Breast epithelium (tissue), 4 donors: ENCODE measurements at regions not wholly inside any gene's neighbourhood (a gene's known extent, or its start where the extent isn't known, plus 50 kb on each side); places are given as distances from the start of the nearest gene placed in this dataset.

Experiments
- DNase-seq, 2 donors: peaks; one replicate each; pipeline ENCODE4 v3.0.0-alpha.2; 2019; ENCODE audit warnings: low spot score in 2 of 2
- H3K27ac ChIP-seq, 2 donors: fragments of 200-600 bp; sonication (generic) in 1 of 2; one replicate each; pipeline ENCODE4 v1.5.1; 2016 to 2019; ENCODE audit warnings: mild to moderate bottlenecking in 1 of 2
- H3K27me3 ChIP-seq, 2 donors: fragments of 200-600 bp; sonication (generic) in 1 of 2; one replicate each; pipeline versions ENCODE4 v1.5.1 to v1.6.0; 2017 to 2019; ENCODE audit warnings: control low read depth in 1 of 2, mild to moderate bottlenecking in 1 of 2
- H3K36me3 ChIP-seq: fragments of 200-600 bp; one replicate; pipeline ENCODE4 v1.5.1; 2019
- H3K4me1 ChIP-seq, 2 donors: fragments of 200-600 bp; sonication (generic); one replicate each; pipeline ENCODE4 v1.5.1; 2016 to 2019; ENCODE audit warnings: control low read depth in 1 of 2
- H3K4me3 ChIP-seq, 3 donors: fragments of 200-600 bp; sonication (generic); 1 replicate in 2 of 3; 2 replicates in 1 of 3; pipeline ENCODE4 v1.5.1; 2016 to 2019; ENCODE audit warnings: mild to moderate bottlenecking in 3 of 3, moderate library complexity in 2 of 3
- H3K9me3 ChIP-seq, 2 donors: fragments of 200-600 bp; sonication (generic) in 1 of 2; one replicate each; pipeline ENCODE4 v1.5.1; 2016 to 2019; ENCODE audit warnings: control low read depth in 1 of 2
- POLR2A ChIP-seq: fragments of 450-650 bp; IDR thresholded peaks from one replicate; pipeline ENCODE4 v1.6.1; 2016; ENCODE audit warnings: antibody characterized with exemption, mild to moderate bottlenecking, moderate library complexity
- POLR2AphosphoS5 ChIP-seq, 3 donors: sonication (generic); formaldehyde crosslinking; IDR thresholded peaks; one replicate each; pipeline ENCODE4 v1.6.1; 2017; ENCODE audit warnings: antibody characterized with exemption in 3 of 3
- intact Hi-C: fragments of 100-400 bp; cut with DNase I; formaldehyde crosslinking; loops from one replicate; pipeline ENCODE4 v1.15.1; 2023; ENCODE audit warnings: low total_unique reads
- TF ChIP-seq, protein P1 (sequence below), 3 donors: fragments of 450-650 bp; IDR thresholded peaks; one replicate each; pipeline ENCODE4 v1.5.1; 2016 to 2017; ENCODE audit warnings: antibody characterized with exemption in 3 of 3, mild to moderate bottlenecking in 3 of 3, moderate library complexity in 3 of 3

- Histone ChIP-seq H3K9me3 (peaks cover 0 to 32% of the 10 kb centered on the region in 2 donors), H3K36me3 (no peaks in the 10 kb centered on the region), H3K4me1 (no peaks in the 10 kb centered on the region), H3K27me3 (no peaks in the 10 kb centered on the region), H3K27ac (no peak overlapping the region), H3K4me3 (no peak overlapping the region)
- intact Hi-C loops = no loop called here
- TF ChIP-seq POLR2AphosphoS5 (IDR thresholded peaks at IDR 0.05) (no peak), POLR2A (no peak)
- TF ChIP-seq, protein P1, sequence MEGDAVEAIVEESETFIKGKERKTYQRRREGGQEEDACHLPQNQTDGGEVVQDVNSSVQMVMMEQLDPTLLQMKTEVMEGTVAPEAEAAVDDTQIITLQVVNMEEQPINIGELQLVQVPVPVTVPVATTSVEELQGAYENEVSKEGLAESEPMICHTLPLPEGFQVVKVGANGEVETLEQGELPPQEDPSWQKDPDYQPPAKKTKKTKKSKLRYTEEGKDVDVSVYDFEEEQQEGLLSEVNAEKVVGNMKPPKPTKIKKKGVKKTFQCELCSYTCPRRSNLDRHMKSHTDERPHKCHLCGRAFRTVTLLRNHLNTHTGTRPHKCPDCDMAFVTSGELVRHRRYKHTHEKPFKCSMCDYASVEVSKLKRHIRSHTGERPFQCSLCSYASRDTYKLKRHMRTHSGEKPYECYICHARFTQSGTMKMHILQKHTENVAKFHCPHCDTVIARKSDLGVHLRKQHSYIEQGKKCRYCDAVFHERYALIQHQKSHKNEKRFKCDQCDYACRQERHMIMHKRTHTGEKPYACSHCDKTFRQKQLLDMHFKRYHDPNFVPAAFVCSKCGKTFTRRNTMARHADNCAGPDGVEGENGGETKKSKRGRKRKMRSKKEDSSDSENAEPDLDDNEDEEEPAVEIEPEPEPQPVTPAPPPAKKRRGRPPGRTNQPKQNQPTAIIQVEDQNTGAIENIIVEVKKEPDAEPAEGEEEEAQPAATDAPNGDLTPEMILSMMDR (IDR thresholded peaks at IDR 0.05) = no peak
- no peak for DNase-seq
Measured at GRCh38 chr3:82940124-82940523, 1178.7 kb upstream of the GBE1 start.

DNA sequence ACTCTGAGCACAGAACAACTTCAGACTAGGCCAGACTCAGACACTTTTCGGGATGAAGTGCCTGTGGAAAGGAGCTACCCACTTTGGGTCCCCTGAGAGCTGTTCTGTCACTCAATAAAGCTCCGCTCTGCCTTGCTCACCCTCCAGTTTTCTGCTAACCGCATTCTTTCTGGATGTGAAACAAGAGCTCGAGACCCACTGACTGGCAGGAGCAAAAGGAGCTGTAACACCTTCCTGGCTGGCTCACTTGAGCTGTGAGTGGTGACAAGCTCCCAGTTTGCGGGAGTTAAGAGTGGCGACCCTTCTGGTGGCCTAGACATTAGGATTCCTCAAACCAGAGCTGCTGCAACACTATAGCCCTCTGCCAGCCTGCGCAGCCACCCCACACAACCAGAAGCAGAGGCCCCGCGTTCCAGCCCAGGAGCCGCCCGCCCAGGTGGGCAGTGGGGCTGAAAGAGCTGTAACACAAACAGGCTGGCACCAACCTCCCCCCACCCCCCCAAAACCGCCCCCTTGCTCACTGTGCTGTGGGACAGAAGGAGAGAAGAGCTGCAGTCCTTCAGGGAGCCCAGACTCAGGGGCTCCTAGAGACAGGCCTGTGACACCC is 1178.1 kb upstream of the GBE1 start:
- Histone ChIP-seq H3K4me1 (no peaks in the 10 kb centered on the region), H3K27ac (no peak overlapping the region), H3K9me3 (peaks cover 0 to 27% of the 10 kb centered on the region in 2 donors), H3K27me3 (no peaks in the 10 kb centered on the region), H3K4me3 (no peak overlapping the region), H3K36me3 (no peaks in the 10 kb centered on the region)
- intact Hi-C loops = no loop called here
- no peak for DNase-seq
- TF ChIP-seq, protein P1 (IDR thresholded peaks at IDR 0.05) = no peak
- no peak for TF ChIP-seq POLR2A
- TF ChIP-seq POLR2AphosphoS5 (IDR thresholded peaks at IDR 0.05) = no peak

DNA sequence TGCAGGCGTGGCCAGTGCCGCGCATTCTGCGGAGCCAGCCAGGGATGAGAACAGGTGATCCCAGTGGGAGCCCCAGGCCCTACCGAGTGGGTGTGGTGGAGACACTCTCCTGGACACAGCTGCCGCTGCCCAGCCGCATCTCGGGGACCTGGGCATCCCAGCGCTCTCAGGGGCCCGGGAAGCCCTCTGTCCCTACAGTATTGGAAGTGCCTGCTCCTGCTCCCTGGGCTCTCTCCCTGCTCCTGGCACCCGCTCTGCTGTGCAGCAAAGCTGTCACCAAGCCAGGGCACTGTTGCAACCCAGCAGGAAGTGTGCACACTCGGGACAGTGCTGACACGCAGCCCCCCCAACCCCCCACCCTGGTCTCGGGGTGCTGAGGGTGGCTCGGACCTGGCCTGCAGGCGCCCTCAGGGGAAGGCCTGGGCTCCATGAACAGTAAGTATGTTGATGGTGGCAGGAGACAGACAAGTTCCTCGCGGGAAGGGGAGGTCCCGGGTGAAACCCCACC is 1177.4 kb upstream of the GBE1 start:
- no peaks in the 10 kb centered on the region for H3K27me3 ChIP-seq
- no peaks in the 10 kb centered on the region for H3K4me1 ChIP-seq
- H3K9me3 ChIP-seq = peaks cover 0 to 20% of the 10 kb centered on the region in 2 donors
- TF ChIP-seq POLR2AphosphoS5 (IDR thresholded peaks at IDR 0.05) (no peak), POLR2A (no peak)
- TF ChIP-seq, protein P1 (IDR thresholded peaks at IDR 0.05) = no peak
- no peak for DNase-seq
- no peak overlapping the region for H3K27ac ChIP-seq
- intact Hi-C loops = no loop called here
- no peak overlapping the region for H3K4me3 ChIP-seq
- no peaks in the 10 kb centered on the region for H3K36me3 ChIP-seq

DNA sequence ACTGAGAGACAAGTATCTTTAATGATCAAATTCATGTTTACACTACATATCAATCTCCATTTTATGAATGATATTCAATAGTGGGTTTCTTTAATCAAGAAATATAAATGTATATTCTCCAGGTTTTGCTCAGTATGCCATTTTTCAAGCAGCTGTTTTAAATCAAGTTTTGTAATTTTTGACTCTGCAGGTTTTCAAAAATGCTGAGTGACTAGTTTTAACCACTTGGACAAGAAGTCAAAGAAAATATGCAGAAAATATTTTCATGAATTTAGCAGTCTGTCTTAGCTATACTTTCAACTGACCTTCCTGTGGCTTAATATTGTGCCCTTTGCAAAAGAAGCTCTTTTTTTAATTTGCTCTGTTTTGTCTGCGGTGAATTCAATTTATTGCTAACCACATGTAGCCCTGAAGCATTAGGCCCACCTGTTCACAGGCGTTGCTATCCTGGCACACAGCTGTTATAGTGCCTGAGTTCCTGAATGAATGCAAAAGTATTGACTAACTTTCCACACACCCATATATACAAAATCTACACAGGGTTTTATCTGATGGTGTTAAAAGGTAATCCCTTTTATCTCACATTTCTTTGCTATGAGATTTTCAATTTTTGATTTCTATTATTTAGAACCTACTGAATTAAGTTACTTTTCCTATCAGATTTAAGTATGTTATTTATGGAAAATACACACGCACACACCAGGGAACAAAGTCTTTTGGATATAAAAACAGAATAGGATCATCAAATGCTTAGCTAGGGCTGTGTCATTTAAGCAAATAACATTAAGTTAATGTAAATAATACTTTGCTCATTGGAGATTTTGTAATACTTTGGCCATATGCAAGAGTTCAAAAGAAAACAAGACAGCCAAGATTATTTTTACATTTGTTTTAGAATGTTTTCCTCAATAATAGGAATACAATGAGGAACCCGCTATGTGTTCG is 1166.1 kb upstream of the GBE1 start:
- H3K9me3 ChIP-seq = no peaks in the 10 kb centered on the region
- H3K27ac ChIP-seq = no peak overlapping the region
- intact Hi-C loops = no loop called here
- no peak for TF ChIP-seq POLR2AphosphoS5 (IDR thresholded peaks at IDR 0.05)
- no peak for TF ChIP-seq POLR2A
- TF ChIP-seq, protein P1 (IDR thresholded peaks at IDR 0.05) = no peak
- DNase-seq = no peak
- H3K36me3 ChIP-seq = no peaks in the 10 kb centered on the region
- H3K4me3 ChIP-seq = no peak overlapping the region
- H3K4me1 ChIP-seq = no peaks in the 10 kb centered on the region
- H3K27me3 ChIP-seq = no peaks in the 10 kb centered on the region

DNA sequence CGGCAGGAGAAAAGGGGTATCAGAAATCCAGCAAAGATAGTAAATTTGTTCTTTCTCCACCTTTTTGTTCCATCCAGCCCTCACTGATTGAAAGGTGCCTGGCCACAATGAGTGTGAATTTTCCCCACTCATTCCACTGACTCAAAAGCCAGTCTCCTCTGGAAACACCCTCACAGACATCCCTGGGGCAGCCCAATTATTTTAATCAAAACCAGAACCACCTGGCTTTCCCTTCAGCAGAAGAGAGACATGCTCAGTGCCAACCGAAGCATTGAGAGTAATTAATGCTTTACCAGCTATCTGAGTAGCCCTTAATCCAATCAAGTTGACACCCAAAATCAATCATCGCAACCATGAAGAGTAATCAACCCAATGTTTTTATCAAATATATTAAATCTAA is 1129.6 kb upstream of the GBE1 start:
- DNase-seq = no peak
- Histone ChIP-seq H3K27me3 (no peaks in the 10 kb centered on the region), H3K4me3 (no peak overlapping the region), H3K4me1 (no peaks in the 10 kb centered on the region), H3K27ac (no peak overlapping the region), H3K9me3 (no peaks in the 10 kb centered on the region), H3K36me3 (no peaks in the 10 kb centered on the region)
- intact Hi-C loops = no loop called here
- no peak for TF ChIP-seq POLR2A
- no peak for TF ChIP-seq POLR2AphosphoS5 (IDR thresholded peaks at IDR 0.05)
- TF ChIP-seq, protein P1 (IDR thresholded peaks at IDR 0.05) = no peak
